Hepatic stellate cell (primary cell): ENCODE measurements at regions not wholly inside any gene's neighbourhood (a gene's known extent, or its start where the extent isn't known, plus 50 kb on each side); places are given as distances from the start of the nearest gene placed in this dataset.

Experiments used
- DNase-seq: peaks from one replicate; pipeline ENCODE4 v3.0.0; 2011; ENCODE audit warnings: low spot score

DNA sequence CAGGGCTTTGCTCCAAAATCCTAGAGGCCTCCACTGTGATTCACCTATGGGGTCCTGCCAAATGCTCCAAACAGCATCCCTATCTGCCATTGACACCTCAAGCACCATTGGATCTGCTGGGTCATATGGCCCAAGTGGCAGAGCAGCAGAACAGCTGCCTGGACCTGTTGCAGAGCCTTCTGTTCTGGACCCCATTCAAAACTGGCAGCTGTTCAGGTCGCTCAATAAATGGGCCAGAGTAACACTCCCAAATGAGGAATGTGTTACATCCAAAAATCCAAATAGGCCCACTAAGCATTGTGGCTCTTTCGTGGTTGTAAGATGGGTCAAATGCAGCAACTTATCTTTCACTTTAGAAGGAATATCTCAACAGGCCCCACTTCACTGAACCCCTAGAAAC is 783.6 kb downstream of the DCDC2C start:
- DNase-seq, result no peak

DNA sequence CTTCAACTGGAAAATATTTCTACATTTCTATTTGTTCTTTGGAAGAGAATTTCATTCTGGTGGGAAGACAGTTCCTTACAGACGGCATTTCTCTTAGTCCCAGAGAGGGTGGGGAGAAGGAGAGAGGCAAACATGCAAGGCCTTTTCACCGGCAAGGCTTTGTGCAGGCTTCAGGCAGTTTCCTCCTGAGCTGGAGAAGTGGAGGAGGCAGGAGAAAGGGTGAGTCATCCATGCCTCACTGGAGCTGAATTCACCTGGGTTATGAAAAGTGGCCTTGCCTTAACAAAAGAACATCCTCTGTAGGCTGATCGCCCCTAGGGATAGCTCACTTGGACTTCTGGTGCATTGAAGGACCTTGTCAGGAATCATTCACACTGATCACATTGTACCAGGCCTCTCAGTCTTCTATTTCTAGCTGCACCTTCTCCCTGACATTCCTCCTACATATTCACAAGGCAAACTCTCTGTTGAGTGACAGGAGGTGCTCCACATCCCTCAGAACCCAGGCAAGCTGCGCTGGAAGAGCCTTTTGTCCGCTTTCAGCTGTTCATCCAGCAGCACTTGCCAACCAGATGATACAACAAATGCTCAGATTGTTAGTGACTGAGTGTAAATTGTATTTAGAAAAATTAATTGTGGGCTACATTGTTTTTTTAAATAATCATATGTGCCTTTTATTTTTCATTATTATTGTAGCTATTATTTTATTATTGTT is 796.1 kb downstream of the DCDC2C start:
- DNase-seq, result no peak

DNA sequence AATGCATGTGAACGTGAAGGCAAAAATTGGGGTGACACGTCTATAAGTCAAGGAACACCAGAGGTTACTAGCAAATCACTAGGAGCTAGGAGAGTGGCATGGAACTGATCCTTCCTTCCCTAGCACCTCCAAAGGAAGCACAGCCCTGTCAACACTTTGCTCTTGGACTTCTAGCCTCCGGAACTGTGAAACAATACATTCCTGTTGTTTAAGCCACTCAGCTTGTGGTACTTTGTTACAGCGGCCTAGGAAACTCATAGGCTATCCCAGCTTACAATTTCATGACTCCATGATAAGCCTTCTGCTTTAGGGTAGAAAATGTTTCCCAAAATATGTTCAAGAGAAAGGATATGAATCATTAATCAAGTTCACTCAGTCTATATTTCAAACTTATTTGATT is 798.1 kb downstream of the DCDC2C start:
- no peak for DNase-seq

DNA sequence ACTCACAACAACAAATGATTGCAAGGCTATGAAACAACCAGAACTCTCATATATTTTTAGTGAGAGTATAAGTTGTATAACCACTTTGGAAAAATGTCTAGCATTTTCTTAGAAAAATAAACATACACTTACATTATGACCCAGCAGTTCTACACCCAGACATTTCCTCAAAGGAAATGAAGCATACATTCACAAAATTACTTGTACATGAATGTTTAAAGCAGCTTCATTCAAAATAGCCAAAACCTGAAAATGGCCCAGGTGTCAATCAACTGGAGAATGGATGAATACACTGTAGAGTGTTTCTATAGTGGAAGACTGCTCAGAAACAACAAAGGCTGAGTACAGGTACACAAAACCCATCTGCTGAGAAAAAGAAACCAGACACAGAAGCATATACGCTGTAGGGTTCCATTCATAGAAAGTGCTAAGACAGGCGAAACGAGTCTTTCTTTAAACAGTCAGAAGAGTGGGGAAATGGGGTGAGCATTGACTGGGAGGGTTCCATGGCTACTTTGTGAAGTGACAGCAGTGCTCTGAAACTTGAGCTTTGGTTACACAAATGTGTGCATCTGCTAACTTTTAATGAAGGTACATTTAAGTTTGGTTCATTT is 799.0 kb downstream of the DCDC2C start:
- no peak for DNase-seq

DNA sequence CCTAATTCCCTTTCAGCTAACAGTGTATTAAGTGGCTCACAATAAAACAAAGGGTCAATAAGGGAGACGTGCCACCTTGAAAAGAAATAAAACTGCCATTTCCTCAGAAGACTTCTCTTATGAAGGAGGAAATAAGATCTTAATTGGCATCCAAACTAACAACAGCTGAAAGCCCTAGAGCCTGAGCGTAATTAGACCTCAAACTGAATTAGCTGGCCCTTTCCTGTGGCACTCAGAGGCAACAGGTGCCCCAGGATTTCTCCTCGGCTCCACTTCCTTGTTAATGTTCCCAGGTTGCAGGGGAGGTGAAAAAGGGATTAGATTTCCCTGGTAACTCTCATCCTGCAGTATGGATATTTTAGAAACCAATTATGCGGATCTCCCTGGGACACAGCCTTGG is 804.3 kb downstream of the DCDC2C start:
- DNase-seq, result no peak

DNA sequence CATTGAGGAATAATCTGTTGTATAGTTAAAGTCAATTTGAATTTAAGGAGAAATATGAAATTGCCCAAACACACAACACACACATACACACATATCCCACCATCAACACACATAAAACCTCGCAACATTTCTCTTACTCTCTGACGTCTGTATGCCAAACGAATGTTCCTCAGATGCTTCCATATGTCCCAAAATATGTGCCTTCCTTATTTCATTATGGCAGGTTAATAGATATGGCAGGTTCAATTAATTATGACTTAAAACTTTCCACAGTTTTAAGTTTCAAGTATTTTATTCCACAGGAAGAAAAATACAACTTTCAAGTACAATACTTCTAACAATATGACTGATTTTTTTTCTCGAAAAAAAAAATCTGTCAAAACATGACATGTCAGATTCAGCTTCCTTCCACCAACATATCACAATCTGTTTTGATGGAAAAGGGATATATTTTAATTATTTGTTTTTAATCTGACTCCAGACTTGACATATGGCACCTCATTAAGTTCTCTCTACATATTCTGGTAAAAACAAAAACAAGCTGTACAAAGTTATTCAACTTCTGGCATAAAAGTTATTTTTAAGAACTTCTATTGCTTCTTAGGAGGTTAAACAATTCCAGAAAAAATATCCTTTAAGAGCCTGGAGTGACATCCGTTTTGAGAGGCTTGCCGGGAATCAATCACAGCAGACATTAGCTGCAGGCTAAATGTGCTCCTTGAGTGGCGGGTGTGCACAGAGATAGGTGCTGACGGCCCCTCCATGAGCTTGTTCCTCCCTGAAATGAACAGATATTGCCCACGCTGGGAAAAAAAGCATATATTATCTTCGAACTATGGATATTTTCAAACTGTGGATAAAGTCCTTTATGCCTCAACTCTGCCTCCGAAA is 812.7 kb downstream of the DCDC2C start:
- DNase-seq, result no peak

DNA sequence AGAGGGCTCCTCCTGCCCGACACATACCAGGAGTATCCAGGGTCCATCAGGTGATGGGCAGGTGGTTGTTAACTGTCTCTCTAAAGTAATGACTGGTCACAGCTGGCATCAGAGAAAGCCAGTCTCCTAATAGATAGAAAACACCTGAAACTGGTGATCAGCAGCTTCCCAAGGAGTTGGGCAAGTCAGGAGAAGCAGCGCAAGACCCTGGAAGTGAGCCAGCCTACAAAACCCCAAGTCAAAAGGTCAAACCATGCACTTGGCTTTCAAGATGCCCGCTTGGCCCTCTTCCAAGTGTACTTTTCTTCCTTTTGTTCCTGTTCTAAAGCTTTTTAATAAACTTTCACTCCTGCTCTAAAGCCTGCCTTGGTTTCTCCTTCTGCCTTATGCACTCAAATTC is 815.2 kb downstream of the DCDC2C start:
- no peak for DNase-seq

DNA sequence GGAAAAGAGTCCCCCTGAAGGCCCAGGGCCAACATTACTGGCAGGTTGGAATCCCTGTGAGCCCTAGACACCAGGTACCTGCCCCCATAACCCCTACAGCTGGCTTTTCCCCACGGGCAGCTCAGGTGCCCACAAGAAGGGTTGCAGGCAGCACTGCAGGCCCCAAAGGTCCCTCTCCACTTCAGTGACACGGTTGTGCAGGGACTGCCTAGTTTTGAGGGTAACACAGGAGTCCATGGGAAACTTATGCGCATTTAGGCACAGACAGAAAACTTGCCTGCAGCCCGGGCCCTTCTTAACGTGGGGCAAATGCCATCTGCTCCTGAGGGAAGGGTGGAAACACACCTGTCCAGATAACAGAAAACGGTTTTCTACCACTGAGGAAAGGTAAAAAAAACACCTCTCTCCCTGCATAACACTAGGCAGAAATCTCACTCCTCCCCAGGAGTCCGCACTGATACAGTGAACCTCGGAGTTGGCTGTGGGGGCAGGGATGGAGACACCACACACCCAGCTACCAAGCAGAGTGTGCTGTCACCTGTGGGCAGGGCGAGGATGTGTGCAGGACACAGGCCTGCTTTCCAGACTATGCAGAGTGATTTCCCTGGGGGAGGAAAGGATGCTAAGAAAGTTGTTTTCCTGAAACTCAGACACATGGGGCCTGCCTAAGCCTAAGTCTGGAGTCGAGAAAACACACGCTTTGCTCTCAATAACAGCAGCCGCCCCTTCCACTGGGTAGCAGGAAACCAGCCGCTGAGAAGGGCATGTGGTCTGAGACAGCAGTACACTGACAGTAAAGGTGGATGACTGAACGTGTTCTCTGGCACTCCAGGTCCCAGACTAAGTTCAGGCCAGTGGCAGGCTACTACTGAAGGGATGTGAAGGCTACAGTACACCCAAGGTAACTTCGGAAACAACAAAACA is 819.4 kb downstream of the DCDC2C start:
- DNase-seq, result no peak

DNA sequence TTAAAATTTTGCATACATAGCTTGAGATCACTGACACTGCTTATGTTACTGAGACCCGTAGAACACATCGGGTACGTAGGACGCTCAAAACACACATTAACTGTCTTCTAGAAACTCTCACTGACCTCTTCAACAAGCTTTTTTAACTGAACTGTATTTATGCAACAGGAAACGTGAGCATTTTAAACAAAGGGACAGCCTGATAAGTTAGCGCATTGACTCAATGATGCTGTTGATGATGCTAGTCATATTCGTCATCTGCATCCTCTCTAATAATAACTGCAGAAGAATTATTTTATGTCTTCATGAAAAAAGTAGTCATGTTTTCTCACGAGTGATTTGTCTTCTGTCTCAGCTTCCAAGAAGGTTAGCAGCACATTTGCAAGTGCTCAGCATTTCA is 824.0 kb downstream of the DCDC2C start:
- no peak for DNase-seq

DNA sequence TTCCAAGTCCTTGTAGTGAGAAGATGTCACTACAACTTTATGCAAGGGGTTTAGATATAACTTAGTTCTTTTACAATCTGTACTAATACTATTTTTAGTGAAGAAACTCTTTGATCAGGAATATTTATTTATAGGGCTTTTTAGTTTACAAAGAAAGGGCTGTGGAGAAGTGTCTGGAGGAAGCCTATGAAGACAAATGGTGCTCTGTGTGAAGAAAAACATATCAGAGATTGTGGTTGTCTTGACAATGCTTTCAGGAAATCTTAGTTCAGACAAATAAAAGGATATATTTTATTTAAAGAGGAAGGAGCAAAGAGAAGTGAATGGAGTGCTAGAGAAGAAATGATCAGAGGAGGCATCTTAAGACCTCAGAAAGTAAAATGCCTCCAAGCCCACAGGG is 824.9 kb downstream of the DCDC2C start:
- no peak for DNase-seq

DNA sequence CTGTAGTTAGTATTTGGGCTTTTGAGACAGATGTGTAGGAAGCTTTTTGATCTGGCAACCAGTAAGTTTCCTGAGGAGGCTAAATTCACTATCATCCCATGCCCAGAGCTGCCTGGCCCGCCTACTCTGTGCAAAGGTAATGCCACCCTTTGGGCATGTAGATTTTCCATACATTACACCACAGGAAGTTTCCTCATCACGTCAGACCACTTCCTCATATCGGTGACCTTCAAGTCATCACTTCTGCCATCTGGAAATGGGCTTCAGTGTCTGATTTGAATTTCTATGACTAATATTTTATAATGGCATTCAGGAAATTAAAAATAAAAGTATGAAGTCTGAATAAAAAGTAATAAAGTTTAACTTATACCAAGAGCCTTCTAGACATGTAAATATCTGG is 825.4 kb downstream of the DCDC2C start:
- no peak for DNase-seq

DNA sequence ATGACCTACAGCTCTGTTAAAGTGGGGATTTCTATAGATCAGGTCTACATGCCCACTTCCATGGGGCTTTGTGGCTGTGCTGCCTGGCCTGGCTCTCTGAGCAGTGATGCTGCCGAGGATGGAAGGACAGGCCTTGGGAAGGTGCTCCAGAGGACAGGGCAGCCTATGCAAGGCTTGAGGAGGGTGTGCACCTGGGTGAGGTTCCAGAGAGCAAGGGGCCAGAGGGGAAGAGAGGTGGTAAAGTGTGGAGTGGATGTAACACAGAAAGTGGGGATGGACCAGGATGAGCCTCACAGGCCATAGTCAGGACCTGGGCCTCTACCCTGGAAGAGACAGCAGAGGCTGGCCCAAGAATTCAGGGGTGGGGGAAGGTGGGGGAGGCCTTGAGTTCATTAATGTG is 826.4 kb downstream of the DCDC2C start:
- no peak for DNase-seq

DNA sequence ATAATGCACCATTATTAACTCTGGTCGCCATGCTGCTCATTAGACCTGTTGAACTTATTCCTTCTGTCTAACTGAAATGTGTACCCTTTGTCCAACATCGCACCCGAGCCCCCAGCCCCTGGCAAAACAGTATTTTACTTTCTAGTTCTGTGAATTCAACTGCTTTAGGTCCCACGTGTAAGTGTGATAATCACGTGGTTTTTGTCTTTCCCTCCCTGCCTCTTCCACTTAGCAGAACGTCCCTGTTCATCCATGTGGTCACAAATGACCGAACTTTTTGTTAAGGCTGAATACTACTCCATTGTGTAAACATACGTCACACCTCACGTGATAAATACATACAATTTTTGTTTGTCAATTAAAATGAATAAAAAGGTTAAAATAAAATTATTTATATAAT is 826.9 kb downstream of the DCDC2C start:
- DNase-seq, result no peak

DNA sequence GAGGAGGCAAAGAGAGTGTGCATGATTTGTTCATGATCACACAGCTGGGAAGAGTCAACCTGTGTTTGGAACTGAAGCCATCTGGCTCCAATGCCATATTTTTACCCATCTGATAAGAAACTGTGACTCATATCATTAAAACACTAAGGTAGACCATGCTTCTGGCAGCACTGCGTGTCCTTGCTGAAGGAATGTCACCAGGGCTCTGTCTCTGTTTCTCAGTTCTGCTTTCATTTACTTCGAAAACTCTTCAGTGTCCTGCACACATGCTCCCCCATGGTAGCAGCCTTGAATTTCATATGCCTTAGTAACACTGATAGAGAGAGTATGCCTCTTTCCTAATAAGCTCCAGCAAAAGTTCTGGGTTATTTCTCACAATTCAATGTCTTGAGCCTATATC is 830.4 kb downstream of the DCDC2C start:
- DNase-seq, result no peak

DNA sequence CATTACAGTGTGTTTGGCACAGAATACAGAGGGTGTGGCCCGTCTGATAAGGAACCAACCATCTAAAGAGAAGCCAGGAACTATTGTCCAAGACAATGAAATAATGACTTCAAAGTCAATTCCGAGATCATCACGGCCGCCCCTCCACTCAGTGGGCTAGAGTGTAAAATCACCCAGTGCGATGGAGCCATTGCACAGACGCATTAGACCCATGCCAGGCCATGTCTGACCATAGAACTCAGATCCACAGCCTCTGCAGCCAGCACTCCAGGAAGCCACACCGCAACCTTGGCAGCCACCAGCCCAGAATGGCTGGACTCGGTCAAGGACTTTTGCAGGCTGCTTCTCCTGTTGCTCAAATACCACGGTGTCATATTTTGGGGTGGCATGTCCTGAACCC is 835.7 kb downstream of the DCDC2C start:
- no peak for DNase-seq

DNA sequence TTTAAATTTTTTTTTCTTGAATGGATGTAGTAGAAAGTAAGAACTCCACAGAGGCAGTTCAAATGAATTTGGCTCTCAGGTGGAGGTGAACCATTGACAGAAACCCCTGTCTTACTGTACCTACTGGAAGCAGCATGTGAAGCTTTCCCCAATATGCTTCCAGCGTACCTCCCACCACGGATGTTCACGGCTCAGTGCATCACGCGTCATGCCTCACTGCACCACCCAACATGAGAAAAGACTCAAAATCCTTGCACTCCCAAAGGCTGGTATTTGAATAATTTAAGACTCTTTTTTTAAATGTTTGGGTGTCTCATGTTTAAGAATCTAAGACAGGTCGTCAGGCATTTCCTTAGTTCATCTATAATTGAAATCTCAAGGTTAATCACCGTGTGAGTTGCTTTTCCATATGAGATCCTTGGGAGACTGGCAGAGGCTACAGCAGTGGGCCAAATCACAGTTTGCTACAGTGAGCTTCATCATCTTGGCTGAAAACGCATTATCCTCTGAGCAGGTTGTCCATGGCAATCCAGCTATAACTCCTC is 846.4 kb downstream of the DCDC2C start:
- no peak for DNase-seq

DNA sequence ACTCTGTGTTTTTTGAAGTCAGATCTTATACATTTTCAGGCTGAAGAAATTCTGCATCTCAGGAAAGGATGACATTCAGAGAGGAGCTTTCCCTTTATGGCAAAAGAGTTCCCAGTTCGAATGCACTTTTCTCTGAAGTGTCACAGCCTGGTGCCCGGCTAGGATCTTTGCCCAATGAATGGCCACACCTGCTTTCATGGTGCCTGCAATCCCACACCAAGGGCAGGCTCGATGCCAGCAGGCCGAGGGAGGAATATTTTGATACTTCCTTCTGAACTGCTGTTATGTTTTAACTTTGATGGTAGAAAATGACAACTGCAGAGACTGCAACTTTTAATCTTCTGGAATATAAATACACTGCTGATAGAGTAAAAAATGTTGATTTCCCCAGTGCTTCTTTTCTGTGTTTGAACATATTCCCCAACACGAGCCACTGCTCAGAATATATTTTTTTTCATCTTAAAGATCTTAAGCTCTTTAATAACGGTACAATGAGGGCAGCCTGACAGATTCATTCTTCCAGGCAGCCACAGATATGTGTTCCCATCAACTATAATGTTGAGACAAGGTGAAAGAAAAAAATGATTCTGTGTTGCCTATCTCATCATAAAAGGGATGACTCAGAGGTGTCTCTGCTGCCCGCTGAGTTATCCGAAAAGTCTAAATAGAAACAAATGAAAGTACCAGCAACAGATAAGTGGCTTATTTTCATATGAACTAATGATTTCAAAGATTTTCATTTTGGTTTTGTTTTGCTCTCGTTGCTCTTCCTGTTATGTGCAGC is 848.5 kb downstream of the DCDC2C start:
- DNase-seq, result no peak

DNA sequence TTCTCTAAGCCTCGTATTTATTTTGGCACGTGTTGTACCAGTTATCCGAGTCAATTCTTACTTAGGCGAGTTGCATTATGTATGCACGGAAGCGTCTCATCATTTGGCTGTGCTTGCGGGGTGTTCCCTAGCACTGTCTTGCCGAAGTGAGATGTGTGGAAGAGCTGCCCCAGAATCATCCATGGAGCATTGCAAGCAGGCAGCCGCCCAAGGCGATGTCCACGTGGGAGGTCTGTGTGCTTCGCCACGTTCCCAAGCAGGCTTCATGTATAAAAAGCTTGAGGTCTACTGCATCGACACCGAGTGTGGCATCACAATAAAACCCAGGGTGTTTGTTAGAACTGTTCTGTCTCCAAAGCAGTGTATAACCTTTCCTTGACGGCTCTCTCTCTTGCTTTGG is 849.9 kb downstream of the DCDC2C start:
- DNase-seq, result no peak

DNA sequence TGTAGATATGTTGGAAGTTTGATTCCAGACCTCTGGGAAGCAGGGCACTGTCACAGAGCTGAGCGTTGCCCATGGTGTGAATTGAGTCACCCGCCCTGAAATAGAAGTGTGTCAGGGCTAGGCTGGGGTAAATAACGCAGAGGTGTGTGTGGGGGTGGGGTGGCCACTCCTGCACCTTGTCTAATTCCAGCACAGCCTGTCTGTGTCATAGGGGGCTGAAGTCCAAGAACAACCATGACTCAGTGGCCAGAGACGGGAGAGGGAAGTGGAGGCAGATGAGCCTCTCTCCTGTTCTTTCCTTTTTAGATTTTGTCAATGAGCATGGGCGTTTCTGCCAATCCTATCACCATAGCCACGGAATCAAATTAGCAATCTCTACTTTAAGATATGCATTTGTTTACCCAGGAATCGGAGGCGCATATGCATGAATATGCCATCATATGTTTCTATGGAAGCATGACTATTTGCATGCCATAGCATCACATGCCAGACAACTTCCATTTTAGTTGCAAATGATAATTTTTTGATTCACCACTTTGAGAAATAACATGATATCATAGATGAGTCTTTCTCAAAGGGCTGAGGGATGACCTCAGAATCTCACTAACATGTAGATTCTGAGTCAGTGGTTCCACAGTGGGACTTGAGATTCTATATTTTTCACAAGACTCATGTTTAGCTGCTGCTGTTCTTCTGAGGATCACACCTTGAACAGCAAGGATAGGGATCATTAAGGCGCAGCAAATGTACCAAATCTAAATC is 852.9 kb downstream of the DCDC2C start:
- no peak for DNase-seq

DNA sequence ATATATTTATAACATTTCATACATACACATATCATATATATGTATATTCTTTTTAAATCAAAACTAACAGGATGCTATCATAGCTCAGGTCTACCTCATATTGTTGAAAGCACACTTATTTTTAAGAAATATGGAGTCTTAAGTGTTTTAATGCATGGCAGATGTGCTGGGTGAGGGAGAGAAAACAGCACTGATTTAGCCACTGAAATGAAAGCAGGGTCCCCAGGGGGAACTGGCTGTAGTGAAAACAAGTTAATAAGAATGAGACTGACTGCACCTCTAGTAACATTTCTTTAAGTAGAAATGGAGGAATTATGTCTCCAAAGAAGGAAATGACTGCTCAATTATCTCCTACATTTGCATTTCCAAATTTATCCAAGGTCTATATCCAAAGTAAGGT is 857.8 kb downstream of the DCDC2C start:
- no peak for DNase-seq
